ENCODE measurements at regions not wholly inside any gene's neighbourhood (a gene's known extent, or its start where the extent isn't known, plus 50 kb on each side); places are given as distances from the start of the nearest gene placed in this dataset.

GRCh38 chr14:105952826-105953225 lies 426.4 kb downstream of the TMEM121 start:
- no peak for TF ChIP-seq YY1 (IDR thresholded peaks at IDR 0.05; ENCODE audit: insufficient read depth, insufficient read length)
- no peak for TF ChIP-seq SUZ12 (IDR thresholded peaks at IDR 0.05; ENCODE audit: extremely low read depth, insufficient read depth, insufficient read length)
- TF ChIP-seq ZNF274 (IDR thresholded peaks at IDR 0.05; ENCODE audit: low read depth, low read length), result no peak

All from NT2/D1 (cell line).